K562 (cell line): ENCODE measurements at regions not wholly inside any gene's neighbourhood (a gene's known extent, or its start where the extent isn't known, plus 50 kb on each side); places are given as distances from the start of the nearest gene placed in this dataset.

Experiments
- ATAC-seq: fragments of 200-7000 bp; cut with Tn5 transposase; 3 replicates; pipeline ENCODE4 v1.9.1; 2020; ENCODE audit warnings: moderate library complexity
- BruUV-seq: library from RNA; stranded (reverse); fragments of 400-500 nt; replicated peaks from 2 replicates; lab custom pipeline; 2021; lab: Mats Ljungman, UMichigan
- CTCF ChIA-PET: fragments of 300-600 bp; formaldehyde crosslinking; extraction: SDS; loops from one replicate; lab custom pipeline; 2021; ENCODE audit warnings: low intra/inter-chr PET ratio; lab: Yijun Ruan, JAX
- POLR2A ChIA-PET: fragments of 300-600, 350-650 bp; sonication (Branson Sonifier 250); formaldehyde crosslinking; extraction: SDS; loops from one replicate; lab custom pipeline; 2021; ENCODE audit warnings: antibody characterized with exemption, inconsistent platforms; lab: Yijun Ruan, JAX
- DNase-seq, 4 experiments: peaks; one replicate each; pipeline versions ENCODE4 v3.0.0 to v3.0.0-alpha.2; 2011 to 2018; ENCODE audit warnings: low spot score in 3 of 4, mixed read lengths in 3 of 4; ENCODE audit errors: extremely low read depth in 1 of 4
- FAIRE-seq: peaks from 2 replicates; lab custom pipeline; 2011; peaks lifted over from hg19 to GRCh38; lab: Jason Lieb, UNC
- H2AFZ ChIP-seq: 2 replicates; pipeline ENCODE4 v1.6.0; 2011; ENCODE audit warnings: low read depth, low read length, control low read depth, inconsistent platforms
- H3K27ac ChIP-seq: fragments of 200-600 bp; 3 replicates; pipeline ENCODE4 v1.8.0; 2011; ENCODE audit warnings: low read depth, mild to moderate bottlenecking, control low read depth, inconsistent platforms, low read length, moderate library complexity, mixed read lengths; ENCODE audit errors: extremely low read depth
- H3K27me3 ChIP-seq, 2 experiments: fragments of 300-600 bp in 1 of 2; 2 replicates in 1 of 2; 3 replicates in 1 of 2; pipeline versions ENCODE4 v1.6.0 to v1.8.0; 2011; ENCODE audit warnings: inconsistent platforms in 2 of 2, low read length in 2 of 2, mild to moderate bottlenecking in 1 of 2, mixed read lengths in 1 of 2, moderate library complexity in 1 of 2; ENCODE audit not compliant: control insufficient read depth in 2 of 2, insufficient read depth in 2 of 2
- H3K36me3 ChIP-seq: fragments of 300-600 bp; 3 replicates; pipeline ENCODE4 v1.8.0; 2011; ENCODE audit warnings: mild to moderate bottlenecking, low read length, inconsistent platforms; ENCODE audit not compliant: control insufficient read depth, insufficient read depth
- H3K4me1 ChIP-seq, 2 experiments: fragments of 200-600 bp in 1 of 2; replicated peaks in 1 of 2; 2 replicates in 1 of 2; 3 replicates in 1 of 2; pipeline versions ENCODE4 v1.5.1 to v1.8.0; 2011; ENCODE audit warnings: inconsistent platforms in 2 of 2, low read length in 2 of 2, mild to moderate bottlenecking in 1 of 2, mixed read lengths in 1 of 2, moderate library complexity in 1 of 2; ENCODE audit not compliant: control insufficient read depth in 2 of 2, insufficient read depth in 2 of 2
- H3K4me2 ChIP-seq: 2 replicates; pipeline ENCODE4 v1.6.1; 2011; ENCODE audit warnings: low read length, control low read depth, inconsistent platforms, mixed read lengths; ENCODE audit not compliant: insufficient read depth
- H3K4me3 ChIP-seq: fragments of 200-600 bp; sonication (generic), shearing (Covaris generic); 2 replicates; pipeline ENCODE4 v1.5.1; 2016; ENCODE audit warnings: control low read depth, inconsistent platforms
- H3K79me2 ChIP-seq: fragments of 200-600 bp; 3 replicates; pipeline ENCODE4 v1.8.0; 2011; ENCODE audit warnings: low read length, inconsistent platforms; ENCODE audit not compliant: control insufficient read depth, insufficient read depth
- H3K9ac ChIP-seq, 2 experiments: 2 replicates each; pipeline versions ENCODE4 v1.6.0 to v1.6.1; 2011; ENCODE audit warnings: low read depth in 2 of 2, low read length in 2 of 2, control low read depth in 1 of 2, inconsistent platforms in 1 of 2, mild to moderate bottlenecking in 1 of 2, mixed read lengths in 1 of 2; ENCODE audit not compliant: insufficient read depth in 1 of 2
- H3K9me1 ChIP-seq: one replicate; pipeline ENCODE4 v1.6.0; 2011; ENCODE audit warnings: inconsistent platforms, mild to moderate bottlenecking, low read length, moderate library complexity; ENCODE audit not compliant: control insufficient read depth, insufficient read depth
- H3K9me3 ChIP-seq: replicated peaks from 2 replicates; pipeline ENCODE4 v1.5.1; 2011; ENCODE audit warnings: low read depth, low read length, inconsistent platforms; ENCODE audit not compliant: control insufficient read depth, insufficient read depth
- H4K20me1 ChIP-seq: replicated peaks from 2 replicates; pipeline ENCODE4 v1.6.1; 2011; ENCODE audit warnings: low read length, inconsistent platforms, mixed read lengths; ENCODE audit not compliant: control insufficient read depth, insufficient read depth
- CBFA2T2 ChIP-seq: fragments of 450-650 bp; conservative IDR thresholded peaks from 2 replicates; pipeline ENCODE4 v1.6.1; 2017; ENCODE audit warnings: mild to moderate bottlenecking
- CBFB ChIP-seq: sonication (generic); formaldehyde crosslinking; IDR thresholded peaks from 2 replicates; pipeline ENCODE4 v1.4.0; 2020; ENCODE audit warnings: mild to moderate bottlenecking, missing genetic modification reagents
- NFIX ChIP-seq: fragments of 250-450 bp; sonication (Bioruptor Pico); IDR thresholded peaks from 2 replicates; pipeline ENCODE4 v1.4.0; 2020; ENCODE audit warnings: low read depth, mild to moderate bottlenecking, moderate library complexity
- NONO ChIP-seq, 2 experiments: fragments of 200-400 bp in 1 of 2; fragments of 450-650 bp in 1 of 2; formaldehyde crosslinking in 1 of 2; IDR thresholded peaks; 2 replicates each; pipeline ENCODE4 v1.6.1; 2017; ENCODE audit warnings: low read depth in 2 of 2, mild to moderate bottlenecking in 2 of 2, moderate library complexity in 2 of 2, low read length in 1 of 2
- PHF20 ChIP-seq: fragments of 450-650 bp; IDR thresholded peaks from 2 replicates; pipeline ENCODE4 v1.6.1; 2018; ENCODE audit not compliant: partially characterized antibody
- POLR2AphosphoS2 ChIP-seq: IDR thresholded peaks from 2 replicates; pipeline ENCODE4 v1.6.1; 2012; ENCODE audit warnings: low read length, improper control_type of control experiment
- POLR2B ChIP-seq: fragments of 450-650 bp; IDR thresholded peaks from 2 replicates; pipeline ENCODE4 v1.6.1; 2018; ENCODE audit warnings: low read depth; ENCODE audit not compliant: partially characterized antibody
- POLR3A ChIP-seq: IDR thresholded peaks from 2 replicates; pipeline ENCODE4 v1.6.1; 2011; ENCODE audit warnings: borderline replicate concordance, mild to moderate bottlenecking, moderate library complexity; ENCODE audit not compliant: insufficient read length, insufficient read depth; ENCODE audit errors: extremely low read depth
- PRPF4 ChIP-seq: fragments of 200-400 bp; formaldehyde crosslinking; IDR thresholded peaks from one replicate; pipeline ENCODE4 v1.6.1; 2017; ENCODE audit warnings: low read length, low read depth, mild to moderate bottlenecking; ENCODE audit not compliant: insufficient read depth, poor library complexity, severe bottlenecking
- PYGO2 ChIP-seq: fragments of 450-650 bp; IDR thresholded peaks from 2 replicates; pipeline ENCODE4 v1.6.1; 2016; ENCODE audit warnings: mild to moderate bottlenecking, missing genetic modification characterization, moderate library complexity, missing compliant biosample characterization
- SMAD1 ChIP-seq: fragments of 150-350 bp; IDR thresholded peaks from 2 replicates; pipeline ENCODE4 v1.6.1; 2014; ENCODE audit warnings: low read length, low read depth; ENCODE audit not compliant: partially characterized antibody
- SMARCE1 ChIP-seq: fragments of 450-650 bp; IDR thresholded peaks from 2 replicates; pipeline ENCODE4 v1.7.1; 2016; ENCODE audit warnings: mild to moderate bottlenecking
- SRF ChIP-seq, 2 experiments: fragments of 250-450, 450-650 bp in 1 of 2; sonication (Bioruptor Pico) in 1 of 2; sonication (generic) in 1 of 2; formaldehyde crosslinking; IDR thresholded peaks; 2 replicates each; pipeline versions ENCODE4 v1.5.0 to v1.5.1; 2020 to 2022; ENCODE audit warnings: mild to moderate bottlenecking in 1 of 2, missing genetic modification reagents in 1 of 2
- THRAP3 ChIP-seq: fragments of 450-650 bp; IDR thresholded peaks from 2 replicates; pipeline ENCODE4 v1.6.1; 2016; ENCODE audit warnings: mild to moderate bottlenecking, inconsistent platforms, borderline replicate concordance
- ZNF324 ChIP-seq: fragments of 250-450 bp; sonication (Bioruptor Pico); IDR thresholded peaks from 2 replicates; pipeline ENCODE4 v1.4.0; 2020; ENCODE audit warnings: mild to moderate bottlenecking
- ZSCAN32 ChIP-seq: fragments of 450-650 bp; formaldehyde crosslinking; IDR thresholded peaks from 2 replicates; pipeline ENCODE4 v1.4.0; 2020; ENCODE audit warnings: mild to moderate bottlenecking, moderate library complexity
- WGBS: fragments of 100-300 bp; shearing (Covaris generic); methylation state at CpG from one replicate; pipeline ENCODE4 v1.1.6; 2016; ENCODE audit warnings: low coverage, mixed read lengths; ENCODE audit not compliant: insufficient coverage; ENCODE audit errors: missing lambda C conversion rate; 5-methylcytosine and 5-hydroxymethylcytosine counted together
- in situ Hi-C: fragments of 300-500 bp; cut with MboI; formaldehyde crosslinking; loops from 4 replicates; pipeline ENCODE4 v1.15.0; 2018; ENCODE audit warnings: inconsistent platforms, mixed read lengths
- intact Hi-C: fragments of 100-400 bp; cut with micrococcal nuclease; formaldehyde crosslinking; loops from 2 replicates; pipeline ENCODE4 v1.14.2; 2022
- TF ChIP-seq, protein P1 (sequence below): fragments of 200-400 bp; formaldehyde crosslinking; IDR thresholded peaks from 2 replicates; pipeline ENCODE4 v1.6.1; 2017; ENCODE audit warnings: mild to moderate bottlenecking, low read depth, low read length, moderate library complexity
- TF ChIP-seq, protein P2 (sequence below): sonication (generic); formaldehyde crosslinking; IDR thresholded peaks from 2 replicates; pipeline ENCODE4 v1.8.0; 2023; ENCODE audit warnings: mild to moderate bottlenecking, missing genetic modification reagents

DNA sequence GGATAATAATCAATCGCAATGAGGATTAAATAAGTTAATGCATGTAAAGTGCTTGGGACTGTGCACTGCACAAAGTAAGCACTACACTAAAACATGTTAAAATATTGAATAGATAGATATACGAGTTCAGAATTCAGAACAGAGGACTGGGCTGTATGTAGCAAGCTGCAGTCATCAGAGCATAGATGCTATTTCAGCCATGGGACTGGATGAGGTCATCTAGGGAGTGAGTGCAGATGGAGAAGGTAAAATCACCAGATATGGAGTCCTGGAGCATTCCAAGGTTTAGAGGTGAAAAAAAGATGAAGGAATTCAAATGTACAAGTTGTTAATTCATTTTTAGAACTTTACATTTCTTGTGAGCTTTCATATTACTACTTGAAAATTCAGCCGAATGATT is 347.5 kb upstream of the DDI1 start:
- no peak for FAIRE-seq
- intact Hi-C loops = no loop called here

More for the DNA sequence above, 347.5 kb upstream of the DDI1 start:
- H3K27ac ChIP-seq = no peak overlapping the region
- H2AFZ ChIP-seq = no peak overlapping the region
- H3K9me3 ChIP-seq = no peaks in the 10 kb centered on the region
- TF ChIP-seq, protein P1, sequence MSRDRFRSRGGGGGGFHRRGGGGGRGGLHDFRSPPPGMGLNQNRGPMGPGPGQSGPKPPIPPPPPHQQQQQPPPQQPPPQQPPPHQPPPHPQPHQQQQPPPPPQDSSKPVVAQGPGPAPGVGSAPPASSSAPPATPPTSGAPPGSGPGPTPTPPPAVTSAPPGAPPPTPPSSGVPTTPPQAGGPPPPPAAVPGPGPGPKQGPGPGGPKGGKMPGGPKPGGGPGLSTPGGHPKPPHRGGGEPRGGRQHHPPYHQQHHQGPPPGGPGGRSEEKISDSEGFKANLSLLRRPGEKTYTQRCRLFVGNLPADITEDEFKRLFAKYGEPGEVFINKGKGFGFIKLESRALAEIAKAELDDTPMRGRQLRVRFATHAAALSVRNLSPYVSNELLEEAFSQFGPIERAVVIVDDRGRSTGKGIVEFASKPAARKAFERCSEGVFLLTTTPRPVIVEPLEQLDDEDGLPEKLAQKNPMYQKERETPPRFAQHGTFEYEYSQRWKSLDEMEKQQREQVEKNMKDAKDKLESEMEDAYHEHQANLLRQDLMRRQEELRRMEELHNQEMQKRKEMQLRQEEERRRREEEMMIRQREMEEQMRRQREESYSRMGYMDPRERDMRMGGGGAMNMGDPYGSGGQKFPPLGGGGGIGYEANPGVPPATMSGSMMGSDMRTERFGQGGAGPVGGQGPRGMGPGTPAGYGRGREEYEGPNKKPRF = no peak
- TF ChIP-seq POLR2B (no peak), SMARCE1 (no peak), NONO (IDR thresholded peaks at IDR 0.05; ENCODE audit: low read depth in 2 of 2, low read length in 1 of 2) (no peak), PYGO2 (no peak), CBFB (no peak), PRPF4 (no peak), NFIX (CRISPR knock-in tag) (no peak), POLR2AphosphoS2 (no peak), CBFA2T2 (no peak), POLR3A (no peak), ZSCAN32 (no peak), ZNF324 (CRISPR knock-in tag) (no peak), SRF (CRISPR knock-in tag; IDR thresholded peaks at IDR 0.05) (no peak), SMAD1 (no peak), PHF20 (no peak), THRAP3 (no peak)
- TF ChIP-seq, protein P2, sequence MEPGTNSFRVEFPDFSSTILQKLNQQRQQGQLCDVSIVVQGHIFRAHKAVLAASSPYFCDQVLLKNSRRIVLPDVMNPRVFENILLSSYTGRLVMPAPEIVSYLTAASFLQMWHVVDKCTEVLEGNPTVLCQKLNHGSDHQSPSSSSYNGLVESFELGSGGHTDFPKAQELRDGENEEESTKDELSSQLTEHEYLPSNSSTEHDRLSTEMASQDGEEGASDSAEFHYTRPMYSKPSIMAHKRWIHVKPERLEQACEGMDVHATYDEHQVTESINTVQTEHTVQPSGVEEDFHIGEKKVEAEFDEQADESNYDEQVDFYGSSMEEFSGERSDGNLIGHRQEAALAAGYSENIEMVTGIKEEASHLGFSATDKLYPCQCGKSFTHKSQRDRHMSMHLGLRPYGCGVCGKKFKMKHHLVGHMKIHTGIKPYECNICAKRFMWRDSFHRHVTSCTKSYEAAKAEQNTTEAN = no peak
- H3K27me3 ChIP-seq = no peaks in the 10 kb centered on the region
- in situ Hi-C loops = no loop called here
- no peaks in the 10 kb centered on the region for H3K4me1 ChIP-seq
- H3K9me1 ChIP-seq = no peaks in the 10 kb centered on the region
- BruUV-seq = no TSS peak
- WGBS = 2% methylated on average over 3 of the region's 3 CpGs
- CTCF ChIA-PET = no interaction called here
- H3K4me3 ChIP-seq = no peak overlapping the region
- no peaks in the 10 kb centered on the region for H4K20me1 ChIP-seq
- no peak for DNase-seq
- H3K79me2 ChIP-seq = no peaks in the 10 kb centered on the region
- H3K9ac ChIP-seq = no peak overlapping the region
- H3K36me3 ChIP-seq = no peaks in the 10 kb centered on the region
- ATAC-seq = no peak
- no peak overlapping the region for H3K4me2 ChIP-seq
- POLR2A ChIA-PET = no interaction called here
